HEK293T (cell line): ENCODE measurements at regions not wholly inside any gene's neighbourhood (a gene's known extent, or its start where the extent isn't known, plus 50 kb on each side); places are given as distances from the start of the nearest gene placed in this dataset.

ENCODE experiments used
- CTCF ChIA-PET: fragments of 350-600 bp; formaldehyde crosslinking; extraction: SDS; loops from one replicate; lab custom pipeline; 2021; ENCODE audit warnings: antibody characterized with exemption, inconsistent platforms; lab: Yijun Ruan, JAX
- POLR2A ChIA-PET: fragments of 350-600 bp; formaldehyde crosslinking; extraction: SDS; loops from one replicate; lab custom pipeline; 2020; ENCODE audit warnings: antibody characterized with exemption, inconsistent platforms; lab: Yijun Ruan, JAX
- DNase-seq: peaks from one replicate; pipeline ENCODE4 v3.0.0; 2012; ENCODE audit warnings: mixed read lengths; ENCODE audit errors: extremely low spot score
- ARNT ChIP-seq: fragments of 450-650 bp; IDR thresholded peaks from 2 replicates; pipeline ENCODE4 v1.6.1; 2017; ENCODE audit warnings: mild to moderate bottlenecking
- BHLHE40 ChIP-seq: fragments of 450-650 bp; IDR thresholded peaks from 2 replicates; pipeline ENCODE4 v1.6.1; 2016; ENCODE audit warnings: mild to moderate bottlenecking, moderate library complexity, borderline replicate concordance
- CTBP1 ChIP-seq: fragments of 450-650 bp; IDR thresholded peaks from 2 replicates; pipeline ENCODE4 v1.6.1; 2016; ENCODE audit warnings: borderline replicate concordance
- ELF4 ChIP-seq: fragments of 450-650 bp; IDR thresholded peaks from 2 replicates; pipeline ENCODE4 v1.6.1; 2017; ENCODE audit warnings: antibody characterized with exemption
- FOXA1 ChIP-seq: fragments of 450-650 bp; IDR thresholded peaks from 2 replicates; pipeline ENCODE4 v1.6.1; 2016; ENCODE audit warnings: mild to moderate bottlenecking
- FOXK2 ChIP-seq: fragments of 450-650 bp; IDR thresholded peaks from 2 replicates; pipeline ENCODE4 v1.6.1; 2016; ENCODE audit warnings: mild to moderate bottlenecking
- FOXM1 ChIP-seq: fragments of 450-650 bp; IDR thresholded peaks from 2 replicates; pipeline ENCODE4 v1.6.1; 2017; ENCODE audit warnings: mild to moderate bottlenecking, borderline replicate concordance
- HDGF ChIP-seq: fragments of 450-650 bp; IDR thresholded peaks from 2 replicates; pipeline ENCODE4 v1.6.1; 2017; ENCODE audit warnings: antibody characterized with exemption, borderline replicate concordance
- L3MBTL2 ChIP-seq: fragments of 450-650 bp; conservative IDR thresholded peaks from 2 replicates; pipeline ENCODE4 v1.6.1; 2016; ENCODE audit warnings: mild to moderate bottlenecking
- LEF1 ChIP-seq: fragments of 450-650 bp; IDR thresholded peaks from 2 replicates; pipeline ENCODE4 v1.6.1; 2017; ENCODE audit warnings: mild to moderate bottlenecking, borderline replicate concordance
- NFRKB ChIP-seq: fragments of 450-650 bp; IDR thresholded peaks from 2 replicates; pipeline ENCODE4 v1.6.1; 2016; ENCODE audit warnings: mild to moderate bottlenecking, moderate library complexity
- PKNOX1 ChIP-seq: fragments of 450-650 bp; IDR thresholded peaks from 2 replicates; pipeline ENCODE4 v1.6.1; 2016
- SP1 ChIP-seq: fragments of 450-650 bp; IDR thresholded peaks from 2 replicates; pipeline ENCODE4 v1.6.1; 2017
- SUZ12 ChIP-seq: fragments of 450-650 bp; IDR thresholded peaks from 2 replicates; pipeline ENCODE4 v1.6.1; 2016; ENCODE audit warnings: mild to moderate bottlenecking
- TARDBP ChIP-seq: fragments of 450-650 bp; IDR thresholded peaks from 2 replicates; pipeline ENCODE4 v1.6.1; 2016
- ZNF384 ChIP-seq: fragments of 450-650 bp; IDR thresholded peaks from 2 replicates; pipeline ENCODE4 v1.6.1; 2016

GRCh38 chr6:23713211-23713610 is 412.8 kb upstream of the NRSN1 start:
- ChIA-PET CTCF (no interaction called here), POLR2A (no interaction called here)
- TF ChIP-seq SUZ12 (no peak), CTBP1 (no peak), BHLHE40 (no peak), ARNT (no peak)
- DNase-seq = no peak

DNA sequence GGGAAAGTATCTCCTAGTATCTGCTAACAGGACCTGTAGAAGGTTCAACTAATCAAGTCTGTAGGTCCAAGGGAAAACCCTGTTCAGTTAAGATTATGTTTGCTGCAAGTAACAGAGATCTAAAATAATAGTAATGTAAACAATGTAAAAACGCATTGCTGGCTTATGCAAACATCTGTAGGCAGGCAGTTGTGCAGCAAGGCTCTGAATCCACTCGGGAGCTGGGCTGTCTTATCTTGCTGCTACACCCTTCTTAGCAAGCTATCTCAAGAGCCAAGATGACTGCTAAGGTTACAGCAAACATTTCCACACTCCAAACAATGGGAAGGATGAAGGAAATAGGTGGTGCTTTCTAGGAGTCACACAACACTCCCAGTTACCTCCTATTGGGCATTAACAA is 397.3 kb upstream of the NRSN1 start:
- CTCF ChIA-PET = no interaction called here

DNA sequence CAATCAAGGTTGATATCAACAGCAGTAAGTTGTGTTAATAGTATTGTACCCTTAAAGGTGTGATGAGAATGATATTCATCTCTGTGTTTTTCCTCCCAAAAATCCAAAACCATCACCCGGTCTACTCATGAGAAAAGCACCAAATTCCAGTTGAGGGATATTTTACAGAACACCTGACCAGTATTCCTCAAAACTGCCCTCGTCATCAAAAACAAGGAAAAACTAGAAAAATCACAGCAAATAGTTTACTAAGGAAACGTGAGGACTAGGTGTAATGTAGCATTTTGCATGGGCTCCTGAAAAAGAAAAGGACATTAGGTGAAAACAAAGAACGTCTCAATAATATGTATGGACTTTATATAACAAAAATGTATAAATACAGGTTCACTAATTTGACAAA is 394.4 kb upstream of the NRSN1 start:
- TF ChIP-seq SP1 (no peak), BHLHE40 (no peak), FOXA1 (no peak), FOXM1 (no peak), NFRKB (no peak), SUZ12 (no peak), LEF1 (no peak), CTBP1 (no peak), TARDBP (no peak), HDGF (no peak), L3MBTL2 (no peak), FOXK2 (no peak), PKNOX1 (no peak), ZNF384 (no peak), ARNT (no peak), ELF4 (no peak)
- CTCF ChIA-PET = no interaction called here
- POLR2A ChIA-PET = no interaction called here

More for the DNA sequence above, 397.3 kb upstream of the NRSN1 start:
- TF ChIP-seq SUZ12 = no peak
- no peak for TF ChIP-seq BHLHE40
- POLR2A ChIA-PET = no interaction called here
- no peak for DNase-seq

DNA sequence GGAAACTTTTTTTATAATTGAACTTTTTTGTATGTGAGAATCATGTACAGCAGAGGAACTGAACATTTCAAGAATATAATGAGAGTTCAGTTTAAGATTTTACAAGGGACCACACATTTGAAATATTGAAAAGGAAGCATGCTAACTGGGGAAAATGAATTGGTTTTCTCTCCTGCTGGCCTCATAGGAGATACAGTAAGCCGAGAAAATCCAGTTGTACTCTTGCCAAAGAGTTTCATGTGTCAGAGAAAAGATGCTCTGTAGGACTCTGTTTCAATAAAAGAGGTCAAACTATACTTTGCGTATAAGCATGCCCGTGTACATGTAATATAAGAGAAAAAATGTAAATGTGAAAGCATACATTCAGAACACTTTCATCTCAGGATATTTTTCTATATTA is 393.5 kb upstream of the NRSN1 start:
- TF ChIP-seq ZNF384 (no peak), FOXK2 (no peak), CTBP1 (no peak), ARNT (no peak), ELF4 (no peak), TARDBP (no peak), SUZ12 (no peak), LEF1 (no peak), FOXM1 (no peak), BHLHE40 (no peak), FOXA1 (no peak), SP1 (no peak), L3MBTL2 (no peak), HDGF (no peak)
- ChIA-PET CTCF (no interaction called here), POLR2A (no interaction called here)
- no peak for DNase-seq

More for the DNA sequence above, 394.4 kb upstream of the NRSN1 start:
- no peak for DNase-seq

DNA sequence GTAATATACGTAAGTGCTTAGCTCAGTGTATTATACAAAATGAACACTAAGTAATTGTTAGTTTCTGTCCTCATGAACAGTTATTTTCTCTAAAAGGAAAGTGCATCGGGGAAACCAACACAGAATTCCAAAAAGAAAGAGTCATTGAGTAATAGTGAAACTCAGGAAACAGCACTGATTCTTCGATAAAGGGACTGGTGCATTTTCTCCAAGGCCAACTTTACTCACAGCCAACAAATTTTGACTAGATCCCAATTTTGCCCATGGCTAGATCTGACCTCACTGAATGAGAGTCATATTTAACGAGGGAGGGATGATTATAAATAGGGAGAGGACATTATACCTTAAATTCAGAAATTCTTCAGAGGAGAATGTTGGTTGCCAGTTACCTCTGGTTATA is 390.9 kb upstream of the NRSN1 start:
- CTCF ChIA-PET = no interaction called here
- POLR2A ChIA-PET = no interaction called here
- TF ChIP-seq PKNOX1 (no peak), TARDBP (no peak), FOXK2 (no peak)
- no peak for DNase-seq

GRCh38 chr6:23736577-23736976 is 389.4 kb upstream of the NRSN1 start:
- POLR2A ChIA-PET = no interaction called here
- no peak for DNase-seq
- CTCF ChIA-PET = no interaction called here
- no peak for TF ChIP-seq L3MBTL2
- TF ChIP-seq BHLHE40 = no peak
- no peak for TF ChIP-seq TARDBP
- TF ChIP-seq FOXK2 = no peak
- TF ChIP-seq ARNT = no peak

DNA sequence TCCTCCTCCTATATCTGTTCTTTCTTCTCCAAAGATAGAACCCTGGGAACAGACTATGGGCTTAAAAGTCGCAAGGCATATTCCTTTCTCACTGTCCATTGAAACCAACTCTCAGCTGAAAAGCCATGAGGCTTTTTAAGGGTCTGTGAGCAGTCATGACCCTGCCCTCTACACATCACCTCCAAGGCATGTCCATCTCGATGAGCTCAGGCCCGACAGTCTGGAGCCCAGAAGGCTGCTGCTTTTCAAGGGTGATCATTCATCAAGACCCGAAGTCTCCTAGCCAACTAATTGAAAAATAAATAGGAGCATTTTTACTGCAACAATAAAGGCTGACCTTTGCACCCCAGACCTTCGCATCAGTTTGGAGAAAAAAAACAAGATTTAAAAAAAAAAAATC is 378.8 kb upstream of the NRSN1 start:
- no peak for DNase-seq
- TF ChIP-seq ARNT = no peak
- TF ChIP-seq NFRKB = no peak
- CTCF ChIA-PET = no interaction called here
- POLR2A ChIA-PET = no interaction called here

GRCh38 chr6:23752414-23752813 is 373.6 kb upstream of the NRSN1 start:
- ChIA-PET POLR2A (no interaction called here), CTCF (no interaction called here)
- no peak for DNase-seq
- TF ChIP-seq PKNOX1 (no peak), NFRKB (no peak)
